Epithelial cell of esophagus (primary cell): ENCODE measurements at regions not wholly inside any gene's neighbourhood (a gene's known extent, or its start where the extent isn't known, plus 50 kb on each side); places are given as distances from the start of the nearest gene placed in this dataset.

ENCODE experiments used
- DNase-seq: peaks from one replicate; pipeline ENCODE4 v3.0.0; 2010; ENCODE audit warnings: low read depth
- H3K4me3 ChIP-seq: 2 replicates; pipeline ENCODE4 v1.5.1; 2011; ENCODE audit warnings: mild to moderate bottlenecking, low read length, control low read depth
- TF ChIP-seq, protein P1 (sequence below): IDR thresholded peaks from 2 replicates; pipeline ENCODE4 v1.5.1; 2011; ENCODE audit warnings: low read depth, mild to moderate bottlenecking, low read length, control low read depth, inconsistent platforms; ENCODE audit not compliant: insufficient read depth; ENCODE audit errors: missing control alignments

DNA sequence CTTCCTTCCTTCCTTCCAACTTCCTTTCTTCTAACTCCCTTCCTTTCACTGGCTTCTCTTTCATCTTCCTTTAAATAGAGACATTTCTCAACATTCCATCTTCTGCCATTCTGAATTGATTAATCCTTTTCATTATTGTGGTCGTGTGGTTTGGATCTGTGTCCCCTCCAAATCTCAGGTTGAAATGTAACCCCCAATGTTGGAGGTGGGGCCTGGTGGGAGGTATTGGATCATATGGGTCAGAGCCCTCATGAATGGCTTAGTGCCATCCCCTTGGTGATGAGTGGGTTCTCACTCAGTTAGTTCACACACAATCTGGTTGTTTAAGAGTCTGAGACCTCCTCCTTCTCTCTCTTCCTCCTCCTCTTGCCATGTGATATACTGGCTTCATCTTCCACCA lies 130.9 kb upstream of the SV2C start:
- DNase-seq = no peak
- TF ChIP-seq, protein P1, sequence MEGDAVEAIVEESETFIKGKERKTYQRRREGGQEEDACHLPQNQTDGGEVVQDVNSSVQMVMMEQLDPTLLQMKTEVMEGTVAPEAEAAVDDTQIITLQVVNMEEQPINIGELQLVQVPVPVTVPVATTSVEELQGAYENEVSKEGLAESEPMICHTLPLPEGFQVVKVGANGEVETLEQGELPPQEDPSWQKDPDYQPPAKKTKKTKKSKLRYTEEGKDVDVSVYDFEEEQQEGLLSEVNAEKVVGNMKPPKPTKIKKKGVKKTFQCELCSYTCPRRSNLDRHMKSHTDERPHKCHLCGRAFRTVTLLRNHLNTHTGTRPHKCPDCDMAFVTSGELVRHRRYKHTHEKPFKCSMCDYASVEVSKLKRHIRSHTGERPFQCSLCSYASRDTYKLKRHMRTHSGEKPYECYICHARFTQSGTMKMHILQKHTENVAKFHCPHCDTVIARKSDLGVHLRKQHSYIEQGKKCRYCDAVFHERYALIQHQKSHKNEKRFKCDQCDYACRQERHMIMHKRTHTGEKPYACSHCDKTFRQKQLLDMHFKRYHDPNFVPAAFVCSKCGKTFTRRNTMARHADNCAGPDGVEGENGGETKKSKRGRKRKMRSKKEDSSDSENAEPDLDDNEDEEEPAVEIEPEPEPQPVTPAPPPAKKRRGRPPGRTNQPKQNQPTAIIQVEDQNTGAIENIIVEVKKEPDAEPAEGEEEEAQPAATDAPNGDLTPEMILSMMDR = no peak

DNA sequence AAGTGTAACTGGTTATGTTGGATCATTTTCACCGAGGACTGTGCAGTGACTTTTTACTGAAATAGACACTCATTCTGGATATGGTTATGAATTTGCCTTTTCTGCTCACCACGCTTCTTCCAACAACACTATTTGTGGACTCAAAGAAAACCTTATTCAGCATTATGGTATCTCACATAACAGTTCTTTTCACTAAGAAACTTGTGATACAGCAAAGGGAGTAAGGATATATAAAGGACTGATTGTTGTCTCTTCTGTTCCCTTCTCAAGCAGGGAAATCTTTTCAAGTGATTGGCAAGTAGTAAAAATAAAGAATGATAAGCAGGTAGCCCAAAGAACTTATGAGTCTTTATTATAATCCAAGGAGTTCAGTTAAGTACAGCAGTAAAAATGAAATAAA lies 131.5 kb upstream of the SV2C start:
- no peak overlapping the region for H3K4me3 ChIP-seq
- no peak for DNase-seq
- TF ChIP-seq, protein P1 = no peak

More for the DNA sequence above, 130.9 kb upstream of the SV2C start:
- H3K4me3 ChIP-seq = no peak overlapping the region

DNA sequence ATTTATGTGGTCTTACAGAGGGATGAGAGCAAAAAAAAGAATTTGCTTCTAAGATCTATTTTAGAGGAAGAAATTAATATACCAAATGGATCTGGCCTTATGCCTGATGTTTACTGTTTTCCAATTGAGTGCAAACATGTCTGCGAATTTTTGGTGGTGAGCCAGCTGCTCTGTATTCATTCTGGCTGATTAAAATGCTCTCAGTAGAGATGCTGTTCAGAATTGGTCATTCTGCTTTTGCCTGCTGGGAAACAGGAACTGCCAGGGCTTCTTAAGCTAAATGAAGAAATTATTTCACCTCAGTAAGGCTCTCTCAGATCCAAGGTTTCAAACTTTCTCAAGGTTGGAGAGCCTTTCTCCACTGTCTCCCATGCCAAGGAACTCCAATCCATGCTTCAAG lies 132.0 kb upstream of the SV2C start:
- TF ChIP-seq, protein P1 = no peak
- H3K4me3 ChIP-seq = no peak overlapping the region
- no peak for DNase-seq

DNA sequence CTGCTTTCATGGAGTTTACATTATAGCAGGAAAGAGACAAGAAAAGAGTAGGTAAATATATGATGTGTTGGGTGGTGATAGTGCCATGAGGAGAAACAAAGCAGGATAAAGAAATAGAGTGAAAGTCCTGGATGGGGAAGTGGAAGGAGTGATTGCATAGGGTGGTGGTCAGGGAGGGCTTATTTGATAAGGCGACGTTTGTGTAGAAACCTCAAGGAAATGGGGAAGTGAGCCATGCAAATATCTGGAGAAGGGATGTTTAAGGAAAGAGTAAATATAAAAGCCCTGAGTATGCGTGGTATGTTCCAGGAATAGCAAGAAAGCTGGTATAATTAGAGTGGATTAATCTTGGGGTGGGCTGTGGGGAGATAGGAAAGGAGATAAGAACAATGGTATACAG lies 134.7 kb upstream of the SV2C start:
- TF ChIP-seq, protein P1 = no peak
- no peak overlapping the region for H3K4me3 ChIP-seq
- no peak for DNase-seq

DNA sequence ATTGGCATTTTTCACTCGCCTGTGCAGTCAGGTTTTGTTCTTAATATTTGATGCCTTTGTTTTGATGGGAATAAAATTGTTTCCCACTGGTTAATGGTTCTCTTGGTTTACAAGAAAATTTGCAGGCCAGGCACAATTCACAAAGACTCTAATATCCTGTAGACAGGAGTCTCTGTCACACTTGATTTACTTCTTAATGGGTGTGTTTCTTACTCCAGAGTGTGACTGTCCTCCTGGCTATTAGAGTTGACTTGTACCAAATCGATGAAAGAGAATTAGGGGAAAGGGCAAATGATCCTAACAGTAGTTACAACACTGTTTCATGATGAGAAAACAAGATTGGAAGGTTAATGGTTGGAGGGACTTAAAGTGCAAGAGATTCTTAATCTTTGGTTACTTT lies 142.8 kb upstream of the SV2C start:
- no peak overlapping the region for H3K4me3 ChIP-seq
- DNase-seq = no peak
- TF ChIP-seq, protein P1 = no peak

DNA sequence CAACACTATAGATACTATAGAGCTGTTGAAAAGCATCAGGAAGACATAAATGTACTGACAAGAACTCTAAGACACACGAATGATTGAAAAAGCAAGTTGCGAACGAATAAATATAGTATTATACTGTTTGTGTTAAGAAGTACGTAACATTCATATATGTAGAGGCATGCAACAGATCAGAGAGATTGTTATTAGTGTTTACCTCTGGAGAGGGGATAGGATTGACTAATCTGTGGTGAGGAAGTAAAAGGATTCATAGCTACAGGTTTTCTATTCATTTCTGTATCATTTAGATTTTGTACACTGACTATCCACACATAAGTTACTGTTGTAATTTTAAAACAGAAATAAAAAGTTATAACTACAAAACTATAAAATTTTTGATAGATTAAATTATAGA lies 147.6 kb upstream of the SV2C start:
- TF ChIP-seq, protein P1 = no peak
- DNase-seq = no peak
- H3K4me3 ChIP-seq = no peak overlapping the region

DNA sequence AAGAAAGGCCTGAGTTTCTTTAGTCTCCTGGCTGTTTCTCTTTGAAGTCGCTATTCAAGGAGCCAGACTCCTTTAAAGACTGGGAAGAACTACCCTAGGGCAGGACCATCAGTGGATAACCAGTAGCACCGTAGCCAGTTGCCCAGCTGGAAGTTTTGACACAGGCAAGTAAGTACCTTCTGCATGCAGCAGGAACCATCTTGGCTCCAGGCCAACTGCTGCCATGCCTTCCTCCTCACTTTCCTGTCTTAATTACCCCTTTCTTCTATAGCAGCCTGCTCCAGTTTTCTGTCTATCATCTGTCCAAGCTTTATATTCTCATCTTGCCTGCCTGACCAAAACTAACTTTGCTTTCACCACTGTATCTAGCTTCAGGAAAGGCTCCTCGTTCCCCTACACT lies 149.7 kb upstream of the SV2C start:
- TF ChIP-seq, protein P1 = no peak
- peak; percentile 1 for DNase-seq
- H3K4me3 ChIP-seq = no peak overlapping the region
